GM19467 (cell line): ENCODE measurements at regions not wholly inside any gene's neighbourhood (a gene's known extent, or its start where the extent isn't known, plus 50 kb on each side); places are given as distances from the start of the nearest gene placed in this dataset.

Source experiments
- ATAC-seq: cut with Tn5 transposase; IDR thresholded peaks from one replicate; pipeline ENCODE4 v1.9.1; 2021; ENCODE audit warnings: mild to moderate bottlenecking, moderate library complexity; ENCODE audit not compliant: unreplicated experiment

DNA sequence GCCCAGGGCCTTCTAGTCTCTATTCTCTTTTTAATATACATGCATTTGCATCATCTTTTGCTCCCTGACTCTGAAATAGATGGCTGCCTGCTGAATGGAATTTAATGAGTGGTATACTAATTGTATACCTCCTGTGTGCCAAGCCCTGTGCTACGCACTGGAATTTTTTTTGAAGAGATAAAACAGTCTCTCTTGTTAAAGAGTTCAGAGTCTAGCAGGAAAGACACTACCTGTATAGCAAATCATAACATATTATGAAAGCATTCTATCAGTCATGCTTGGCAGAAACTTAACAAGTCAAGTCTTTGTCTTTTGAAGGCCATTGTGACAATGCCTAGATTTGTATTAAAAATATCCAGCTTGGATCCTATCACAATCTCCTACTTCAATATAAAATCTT, 63.7 kb upstream of the SESN3 start:
- ATAC-seq = no peak

DNA sequence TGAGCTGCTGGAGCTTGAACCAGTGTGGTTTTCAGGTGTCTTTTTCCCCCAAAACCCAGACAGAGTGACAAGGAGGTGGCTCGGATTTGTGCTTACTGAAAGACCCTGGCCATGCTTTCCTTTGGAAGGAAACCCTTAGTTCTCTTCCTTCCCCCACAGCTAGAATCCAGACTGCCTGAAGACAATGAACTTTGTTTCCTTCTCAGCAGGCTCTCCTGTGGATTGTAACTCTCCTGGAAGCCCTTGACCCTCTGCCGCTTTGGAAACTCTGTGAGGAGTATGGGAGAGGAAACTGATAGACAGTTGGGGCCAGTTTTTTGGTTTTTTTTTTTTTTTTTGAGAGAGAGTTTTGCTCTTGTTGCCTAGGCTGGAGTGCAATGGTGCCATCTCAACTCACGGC, 62.1 kb upstream of the SESN3 start:
- no peak for ATAC-seq

DNA sequence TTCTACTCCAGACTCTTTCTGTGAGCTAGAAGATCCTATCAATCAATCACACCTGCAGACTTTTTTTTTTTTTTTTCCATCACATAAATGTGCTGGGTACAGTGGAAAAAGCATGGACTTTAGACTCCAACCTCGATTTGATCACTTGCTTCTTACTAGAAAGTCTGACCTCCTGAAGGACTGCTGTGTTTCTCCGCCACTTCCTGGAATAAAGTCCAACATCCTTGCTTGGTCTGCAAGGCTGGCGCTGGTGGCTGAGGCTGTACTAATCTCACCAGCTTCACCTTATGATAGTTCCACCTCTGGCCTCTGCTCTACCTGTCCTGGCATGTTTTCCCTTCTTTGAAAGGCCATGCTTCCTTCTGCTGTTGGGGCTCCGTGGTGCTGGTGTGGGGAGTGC, 60.9 kb upstream of the SESN3 start:
- no peak for ATAC-seq

DNA sequence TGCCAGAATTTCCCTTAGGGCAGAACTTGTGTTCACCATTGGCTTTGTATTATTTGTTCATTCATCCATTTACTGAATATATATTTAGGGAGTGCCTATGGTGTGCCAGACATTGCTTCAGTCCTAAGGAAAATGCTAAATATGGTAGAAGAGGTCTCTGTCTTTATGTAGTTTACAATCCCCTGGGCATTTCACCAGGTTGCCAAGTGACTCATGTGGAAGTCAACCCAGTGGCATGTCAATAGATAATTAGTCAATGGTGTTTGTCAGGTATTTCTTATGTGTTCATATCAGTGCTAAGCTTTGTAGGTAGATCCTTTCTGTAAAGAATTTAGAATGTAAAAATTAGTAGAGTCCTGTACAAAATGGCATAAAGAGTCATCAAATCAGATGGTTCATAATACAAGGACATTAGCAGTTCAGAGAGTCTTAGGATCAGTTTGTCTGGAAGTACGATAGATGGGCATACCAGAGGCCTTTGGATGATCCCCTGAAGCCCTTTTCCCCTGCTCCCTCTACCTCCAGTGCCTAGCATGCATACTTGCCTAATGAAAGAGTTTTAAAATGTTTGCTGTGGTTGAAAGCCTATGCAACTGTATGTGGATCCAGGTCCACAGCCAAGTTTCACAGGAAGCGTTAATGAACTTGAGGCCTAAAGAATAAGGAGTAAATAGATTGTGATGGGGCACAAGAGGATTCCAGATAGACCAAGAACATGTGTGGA, 58.5 kb upstream of the SESN3 start:
- no peak for ATAC-seq

DNA sequence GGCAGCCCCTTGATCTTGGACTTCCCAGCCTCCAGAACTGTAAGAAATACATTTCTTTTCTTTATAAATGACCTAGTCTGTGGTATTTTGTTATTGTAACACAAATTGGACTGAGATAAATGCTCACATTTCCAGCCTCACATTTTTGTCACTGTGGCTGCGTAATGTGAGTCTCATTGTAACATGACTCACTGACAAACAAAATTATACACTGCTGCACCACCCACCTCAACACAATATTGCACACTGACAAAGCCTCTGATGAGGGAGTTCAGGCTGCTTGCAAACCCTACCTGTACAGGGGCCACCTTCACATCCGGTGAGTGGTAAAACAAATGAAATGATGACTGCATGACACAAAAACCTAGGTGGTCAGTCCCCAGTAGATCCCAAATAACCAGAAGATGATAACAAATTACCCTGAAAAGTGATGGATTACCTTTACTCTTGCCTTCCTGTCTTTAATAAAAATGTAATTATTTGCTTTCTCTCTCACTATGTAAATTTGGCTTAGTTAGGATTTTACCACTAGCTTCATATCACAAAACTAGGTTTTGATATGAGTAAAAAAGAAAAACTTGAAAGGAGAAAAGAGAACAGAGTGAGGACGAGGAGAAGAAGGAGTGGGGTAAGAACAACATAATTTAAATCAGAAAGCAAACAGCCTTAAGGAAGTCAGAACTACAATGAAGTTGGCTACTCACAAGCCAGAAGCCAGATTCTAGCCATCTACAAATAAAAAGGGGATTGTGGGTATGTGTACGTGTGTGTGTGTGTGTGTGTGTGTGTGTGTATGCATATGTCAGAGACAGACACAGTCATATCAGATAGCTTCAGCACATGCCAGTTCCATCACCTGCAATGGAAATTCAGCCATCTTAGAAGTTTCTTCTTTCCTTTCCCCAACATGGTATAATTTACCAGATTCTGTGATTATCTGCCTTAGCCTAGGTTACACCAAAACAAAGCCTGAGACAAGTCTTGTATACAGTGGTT, 53.4 kb upstream of the SESN3 start:
- no peak for ATAC-seq

DNA sequence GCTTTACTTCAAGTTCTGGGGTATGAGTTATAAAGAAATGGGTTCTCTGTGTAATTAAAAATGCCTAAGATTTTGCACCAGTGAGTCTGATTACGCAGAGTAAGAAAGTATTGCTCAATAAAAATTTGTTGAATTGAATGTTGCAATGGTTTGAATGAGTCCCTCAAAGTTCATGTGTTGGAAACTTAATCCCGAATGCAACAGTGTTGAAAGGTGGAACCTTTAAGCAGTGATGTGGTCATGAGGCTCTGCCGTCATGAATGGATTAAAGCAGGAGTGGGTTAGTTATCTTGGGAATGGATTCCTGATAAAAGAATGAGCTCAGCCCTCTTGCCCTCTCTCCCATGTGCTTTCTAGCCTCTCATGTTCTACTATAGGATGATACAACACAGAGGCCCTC, 52.6 kb upstream of the SESN3 start:
- no peak for ATAC-seq

DNA sequence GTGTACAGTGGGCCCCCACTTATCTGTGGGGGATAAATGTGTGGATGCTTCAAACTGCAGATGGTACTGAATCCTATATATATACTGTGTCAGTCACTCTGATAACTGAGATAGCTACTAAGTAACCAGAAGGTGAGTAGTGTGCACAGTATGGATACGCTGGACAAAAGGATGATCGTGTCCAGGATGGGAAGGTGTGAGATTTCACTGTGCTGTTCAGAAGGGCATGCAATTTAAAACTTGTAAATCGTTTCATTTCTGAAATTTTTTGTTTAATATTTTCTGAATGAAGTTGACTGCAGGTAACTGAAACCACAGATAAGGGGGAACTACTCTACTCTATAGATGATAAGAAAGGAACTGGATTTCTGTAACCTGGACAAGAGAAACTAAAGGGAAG, 52.1 kb upstream of the SESN3 start:
- no peak for ATAC-seq

DNA sequence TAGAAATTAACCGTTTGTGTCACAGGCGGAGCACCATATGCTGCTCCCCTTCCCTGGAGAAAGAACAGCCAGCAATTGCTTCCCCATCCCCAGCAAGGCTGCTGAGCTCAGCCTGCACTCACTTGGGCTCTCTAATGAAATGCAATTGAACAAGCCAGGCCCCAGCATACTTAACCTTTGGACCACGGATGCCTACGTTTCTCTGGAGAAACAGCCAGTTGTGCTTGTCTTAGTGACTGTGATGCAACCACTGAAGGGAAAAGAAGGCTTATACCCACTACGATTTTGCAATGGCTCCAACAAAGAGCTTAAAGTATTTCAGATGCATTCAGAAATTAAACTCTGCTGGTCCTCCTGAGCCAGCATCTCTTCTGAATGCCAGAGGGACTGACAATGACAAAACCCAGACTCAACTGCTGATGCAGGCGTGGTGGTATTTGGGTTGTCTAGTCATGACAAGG, 51.3 kb upstream of the SESN3 start:
- ATAC-seq = no peak
